Right ventricle myocardium superior (tissue), 1 donor: ENCODE measurements at regions not wholly inside any gene's neighbourhood (a gene's known extent, or its start where the extent isn't known, plus 50 kb on each side); places are given as distances from the start of the nearest gene placed in this dataset.

Experiments
- ATAC-seq: fragments of 200-7000 bp; cut with Tn5 transposase; one replicate; pipeline ENCODE4 v1.9.1; 2020; ENCODE audit warnings: mild to moderate bottlenecking; ENCODE audit not compliant: poor library complexity
- DNase-seq: peaks from one replicate; pipeline ENCODE4 v3.0.0-alpha.2; 2020
- intact Hi-C: fragments of 100-400 bp; cut with DNase I; formaldehyde crosslinking; loops from one replicate; pipeline ENCODE4 v1.11.2; 2022
- donor health status: DM: no; HTN: yes; CAD: no; lungs with severe emphysema.

- DNase-seq, result no peak
- intact Hi-C loops, result no loop called here
- no peak for ATAC-seq
Measured at GRCh38 chr12:94048757-94049156, 99.6 kb upstream of the PLXNC1 start.

- ATAC-seq, result no peak
- intact Hi-C loops, result no loop called here
- DNase-seq, result no peak
Measured at GRCh38 chr12:94049718-94050117, 98.7 kb upstream of the PLXNC1 start.

DNA sequence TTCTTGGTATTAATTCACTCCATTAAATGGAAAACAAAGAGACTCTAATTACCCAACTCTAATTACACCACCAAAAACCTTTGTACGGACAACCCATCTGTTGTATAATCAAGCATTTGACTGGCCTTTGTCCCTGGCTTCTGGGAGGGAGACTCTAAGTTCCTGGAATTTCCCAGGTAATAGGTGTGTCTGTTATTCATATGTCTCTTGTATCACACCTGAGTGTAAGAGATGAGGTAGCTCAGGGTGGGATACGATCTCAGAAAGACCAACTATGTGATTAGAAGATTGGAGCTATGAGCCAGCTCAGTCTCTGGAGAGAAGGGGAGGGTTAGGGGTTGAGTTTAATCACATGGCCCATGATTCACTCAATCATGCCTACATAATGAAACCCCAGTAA is 94.7 kb upstream of the PLXNC1 start:
- no peak for ATAC-seq
- intact Hi-C loops, result no loop called here
- DNase-seq, result no peak

- intact Hi-C loops, result no loop called here
Measured at GRCh38 chr12:94055528-94055927, 92.8 kb upstream of the PLXNC1 start.

GRCh38 chr12:94056419-94057158 is 91.8 kb upstream of the PLXNC1 start:
- ATAC-seq (no peak), DNase-seq (no peak)
- intact Hi-C loops, result no loop called here

More at GRCh38 chr12:94055528-94055927, 92.8 kb upstream of the PLXNC1 start:
- no peak for DNase-seq
- no peak for ATAC-seq

DNA sequence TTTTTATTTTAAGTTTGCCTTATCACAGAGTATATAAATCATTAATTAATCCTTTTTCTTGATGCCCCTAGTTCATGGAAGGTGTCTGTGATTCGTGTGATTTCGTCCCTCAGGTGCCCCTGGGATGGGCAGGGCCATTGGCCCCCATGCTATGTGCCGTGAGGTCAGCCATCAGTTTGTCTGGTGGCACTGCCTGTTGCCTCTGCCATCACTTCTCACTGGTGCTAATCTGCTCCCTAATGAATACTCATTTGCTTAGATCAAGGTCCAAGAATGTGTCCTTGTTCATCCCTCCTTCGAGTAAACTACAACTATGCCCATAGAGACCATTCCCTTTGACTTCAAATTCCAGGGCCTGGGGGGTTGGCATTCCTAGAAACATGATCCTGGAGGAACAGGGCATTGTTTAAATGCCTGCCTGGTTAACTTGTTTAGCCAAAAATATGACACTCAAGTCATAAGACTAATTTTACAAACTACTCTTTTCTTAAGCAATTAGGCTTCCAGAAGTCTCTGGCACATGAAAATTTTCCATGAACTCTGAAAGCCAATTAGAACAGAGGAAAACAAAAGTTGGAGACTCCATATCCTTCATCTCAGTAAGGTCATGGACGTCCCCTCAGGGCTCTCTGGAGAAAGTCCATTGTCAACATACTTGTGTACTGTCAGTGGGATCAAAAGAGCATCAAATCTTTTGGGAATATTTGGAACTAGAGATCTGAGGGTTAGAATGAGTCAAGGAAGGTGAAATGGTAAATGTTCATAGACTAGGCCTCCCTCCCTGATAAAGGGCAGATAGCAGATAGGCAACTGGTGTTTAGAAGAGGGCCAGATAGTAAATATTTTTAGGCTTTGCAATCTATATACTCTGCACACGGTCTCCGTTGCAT is 90.9 kb upstream of the PLXNC1 start:
- peak; percentile 89 for ATAC-seq
- intact Hi-C loops, result no loop called here
- DNase-seq, result no peak

DNA sequence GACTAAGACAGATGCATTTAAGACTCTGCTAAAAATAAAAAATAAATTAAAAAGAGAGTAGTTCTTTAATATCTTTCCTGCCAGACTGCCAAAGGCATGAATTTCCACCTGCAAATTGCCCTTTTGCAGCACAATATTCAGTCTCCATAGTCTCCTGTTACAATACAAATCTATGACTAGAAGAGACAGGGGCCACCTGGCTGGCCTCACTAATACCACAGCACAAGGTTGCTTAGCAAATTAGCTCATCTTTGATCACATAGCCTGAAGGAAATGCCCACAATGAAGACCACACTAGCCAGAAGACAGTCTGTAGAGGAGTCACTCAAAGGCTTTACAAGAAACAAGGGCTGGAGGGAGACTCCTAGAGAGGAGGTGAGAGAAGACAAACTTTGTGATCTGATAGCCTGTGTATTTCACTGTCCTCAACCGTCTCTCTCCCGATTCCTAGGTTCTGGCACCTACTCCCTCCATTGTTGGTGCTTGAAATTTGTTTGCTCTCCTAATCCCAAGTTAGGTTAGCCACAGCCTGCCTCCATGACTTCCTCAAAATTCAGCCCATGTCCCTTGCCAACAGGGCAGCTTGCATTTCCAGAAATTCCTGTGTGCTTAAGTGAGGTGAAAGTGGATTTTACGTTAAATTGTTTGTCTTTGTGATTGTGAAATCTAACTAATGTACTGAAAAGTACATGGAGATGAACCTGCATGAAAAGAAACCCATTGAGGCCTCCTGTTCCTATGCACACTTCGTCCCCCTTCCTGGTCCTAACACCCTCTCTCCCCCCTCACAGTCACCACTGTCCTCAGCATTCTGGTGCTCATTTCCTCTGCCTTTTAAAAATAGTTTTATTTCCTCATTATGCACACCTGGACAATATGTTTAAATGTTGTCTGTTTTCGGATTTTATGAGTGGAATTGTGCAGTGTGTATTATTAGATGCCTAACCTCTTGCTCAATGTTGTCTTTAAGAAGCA is 88.7 kb upstream of the PLXNC1 start:
- no peak for ATAC-seq
- no peak for DNase-seq
- intact Hi-C loops, result no loop called here

DNA sequence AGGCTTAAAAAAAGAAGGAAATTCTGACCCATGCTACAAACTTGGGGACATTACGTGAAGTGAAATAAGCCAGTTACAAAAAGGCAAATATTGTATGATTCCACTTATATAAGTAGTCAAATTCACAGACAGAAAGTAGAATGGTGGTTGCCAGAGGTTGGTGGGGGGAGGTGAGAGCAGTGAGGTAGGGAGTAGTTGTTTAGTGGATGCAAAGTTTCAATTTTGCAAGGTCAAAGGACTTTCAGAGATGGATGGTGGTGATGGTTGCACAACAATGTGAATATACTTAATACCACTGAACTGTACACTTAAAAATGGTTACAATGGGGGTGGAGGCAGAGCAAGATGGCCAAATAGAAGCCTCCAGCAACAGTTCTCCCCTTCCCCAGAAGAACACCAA is 86.2 kb upstream of the PLXNC1 start:
- intact Hi-C loops, result no loop called here
- no peak for DNase-seq
- ATAC-seq, result no peak

GRCh38 chr12:94062796-94063635 is 85.4 kb upstream of the PLXNC1 start:
- no peak for ATAC-seq

GRCh38 chr12:94070520-94070919 is 77.9 kb upstream of the PLXNC1 start:
- intact Hi-C loops, result loop anchor here (10.0 kb wide), 1 partner anchor 76 kb away; no protein-coding TSS in a partner anchor
- ATAC-seq, result no peak
- no peak for DNase-seq

More at GRCh38 chr12:94062796-94063635, 85.4 kb upstream of the PLXNC1 start:
- no peak for DNase-seq
- intact Hi-C loops, result no loop called here

GRCh38 chr12:94071258-94071657 is 77.1 kb upstream of the PLXNC1 start:
- DNase-seq (no peak), ATAC-seq (no peak)
- intact Hi-C loops, result loop anchor here (10.0 kb wide), 1 partner anchor 76 kb away; no protein-coding TSS in a partner anchor

GRCh38 chr12:94073441-94074051 is 74.8 kb upstream of the PLXNC1 start:
- intact Hi-C loops, result loop anchor here (10.0 kb wide), 1 partner anchor 79 kb away; no protein-coding TSS in a partner anchor
- DNase-seq, result peak; percentile 59
- peak; percentile 55 for ATAC-seq

DNA sequence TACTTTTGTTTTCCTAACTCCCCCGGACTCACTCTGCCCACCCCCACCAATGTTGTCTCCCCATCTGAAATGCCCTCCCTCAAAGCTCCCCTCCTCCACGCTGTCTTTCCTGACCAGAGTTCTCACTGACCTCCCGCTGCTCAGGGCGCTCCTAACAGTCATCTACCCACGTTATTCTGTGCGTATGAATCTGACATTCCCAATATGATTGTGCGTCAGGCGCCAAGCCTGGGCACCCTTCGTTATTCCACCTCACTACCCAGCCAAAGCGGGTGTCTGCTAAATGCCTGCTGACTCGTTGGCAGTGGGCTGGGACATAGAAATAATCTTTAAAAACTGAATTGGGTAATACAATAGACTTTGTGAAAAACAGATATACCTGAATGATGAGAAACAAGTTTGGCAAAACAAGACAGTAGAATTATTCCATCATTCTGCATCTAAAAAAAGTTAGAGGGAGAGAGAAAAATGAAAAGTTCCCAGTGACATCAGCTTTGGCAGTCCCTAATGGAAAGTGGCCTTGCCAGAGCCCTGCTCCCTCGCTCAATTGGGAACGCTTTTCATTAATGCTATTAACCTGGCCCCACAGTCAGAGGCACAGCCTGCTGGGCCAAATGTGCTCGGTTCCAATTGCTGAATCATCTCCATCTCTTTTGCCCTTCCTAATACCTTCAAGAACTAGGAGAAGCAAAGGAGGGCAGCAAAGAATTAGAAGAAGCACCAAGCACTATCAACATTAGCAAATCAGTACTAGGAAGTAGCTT is 74.0 kb upstream of the PLXNC1 start:
- intact Hi-C loops, result loop anchor here (10.0 kb wide), 1 partner anchor 80 kb away; no protein-coding TSS in a partner anchor
- DNase-seq (peak; percentile 67), ATAC-seq (peak; percentile 89)

- DNase-seq (peak; percentile 75), ATAC-seq (peak; percentile 90)
- intact Hi-C loops, result loop anchor here (5.0 to 10.0 kb wide), 2 partner anchors 80 to 508 kb away; no protein-coding TSS in a partner anchor
Measured at GRCh38 chr12:94074980-94075629, 73.3 kb upstream of the PLXNC1 start.

- no peak for ATAC-seq
- no peak for DNase-seq
- intact Hi-C loops, result loop anchor here (5.0 to 10.0 kb wide), 2 partner anchors 82 to 510 kb away; no protein-coding TSS in a partner anchor
Measured at GRCh38 chr12:94077209-94077608, 71.2 kb upstream of the PLXNC1 start.
